ENCODE measurements at regions not wholly inside any gene's neighbourhood (a gene's known extent, or its start where the extent isn't known, plus 50 kb on each side); places are given as distances from the start of the nearest gene placed in this dataset.

DNA sequence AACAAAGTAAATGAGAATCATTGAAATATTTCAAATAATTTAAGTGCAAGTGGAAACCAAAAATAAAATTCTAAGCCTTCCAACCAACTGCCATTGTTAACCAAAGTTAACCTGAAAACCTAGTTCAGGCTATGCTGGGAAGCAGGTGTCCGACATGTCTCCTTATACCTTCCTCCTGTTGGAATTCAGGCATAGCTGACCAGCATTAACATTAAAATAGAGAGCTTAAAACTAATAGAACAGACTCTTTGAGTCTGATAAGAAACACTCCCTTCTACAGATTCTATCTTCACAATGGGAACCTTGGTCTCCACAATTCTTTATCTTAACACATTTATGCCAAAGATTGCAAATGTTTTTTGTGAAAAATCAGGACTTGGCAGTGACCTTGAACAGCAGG is 1004.9 kb upstream of the NRXN1 start:
- Histone ChIP-seq H3K4me2 (ENCODE audit: control insufficient read depth, extremely low read depth, insufficient read depth, low read depth, low read length) (no peak overlapping the region), H4K20me1 (ENCODE audit: control insufficient read depth, extremely low read depth, insufficient read depth, low read length) (no peaks in the 10 kb centered on the region), H3K9me1 (ENCODE audit: control insufficient read depth, extremely low read depth, insufficient read depth, low read length) (no peaks in the 10 kb centered on the region), H3K9me3 (ENCODE audit: control insufficient read depth, low read depth, low read length) (no peaks in the 10 kb centered on the region), H3K27ac (ENCODE audit: control insufficient read depth, insufficient read depth, low read length) (no peak overlapping the region), H3K36me3 (ENCODE audit: control insufficient read depth in 2 of 2, extremely low read depth in 1 of 2, insufficient read depth in 2 of 2, low read length in 2 of 2) (no peaks in the 10 kb centered on the region), H3K9ac (ENCODE audit: control insufficient read depth, extremely low read depth, insufficient read depth, low read length) (no peak overlapping the region), H2AFZ (ENCODE audit: control insufficient read depth, low read length) (no peak overlapping the region), H3K27me3 (ENCODE audit: control insufficient read depth, extremely low read depth, insufficient read depth, low read length) (no peaks in the 10 kb centered on the region), H3K4me1 (ENCODE audit: control insufficient read depth, extremely low read depth, insufficient read depth, low read length) (no peaks in the 10 kb centered on the region), H3K4me3 (ENCODE audit: control insufficient read depth in 2 of 3, extremely low read depth in 1 of 3, insufficient read depth in 2 of 3, low read depth in 1 of 3, low read length in 3 of 3) (no peak overlapping the region), H3K79me2 (ENCODE audit: control insufficient read depth, insufficient read depth, low read length) (no peaks in the 10 kb centered on the region)
- no peak for DNase-seq (ENCODE audit: low read depth, low spot score)
- dilution Hi-C loops (cut with MboI; ENCODE audit: extremely low pct_ligation_motif_present, low sequenced_read_pairs) = no loop called here
- TF ChIP-seq, protein P1, sequence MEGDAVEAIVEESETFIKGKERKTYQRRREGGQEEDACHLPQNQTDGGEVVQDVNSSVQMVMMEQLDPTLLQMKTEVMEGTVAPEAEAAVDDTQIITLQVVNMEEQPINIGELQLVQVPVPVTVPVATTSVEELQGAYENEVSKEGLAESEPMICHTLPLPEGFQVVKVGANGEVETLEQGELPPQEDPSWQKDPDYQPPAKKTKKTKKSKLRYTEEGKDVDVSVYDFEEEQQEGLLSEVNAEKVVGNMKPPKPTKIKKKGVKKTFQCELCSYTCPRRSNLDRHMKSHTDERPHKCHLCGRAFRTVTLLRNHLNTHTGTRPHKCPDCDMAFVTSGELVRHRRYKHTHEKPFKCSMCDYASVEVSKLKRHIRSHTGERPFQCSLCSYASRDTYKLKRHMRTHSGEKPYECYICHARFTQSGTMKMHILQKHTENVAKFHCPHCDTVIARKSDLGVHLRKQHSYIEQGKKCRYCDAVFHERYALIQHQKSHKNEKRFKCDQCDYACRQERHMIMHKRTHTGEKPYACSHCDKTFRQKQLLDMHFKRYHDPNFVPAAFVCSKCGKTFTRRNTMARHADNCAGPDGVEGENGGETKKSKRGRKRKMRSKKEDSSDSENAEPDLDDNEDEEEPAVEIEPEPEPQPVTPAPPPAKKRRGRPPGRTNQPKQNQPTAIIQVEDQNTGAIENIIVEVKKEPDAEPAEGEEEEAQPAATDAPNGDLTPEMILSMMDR (optimal IDR thresholded peaks at IDR 0.05 in 1 of 3, IDR thresholded peaks at IDR 0.05 in 1 of 3, conservative IDR thresholded peaks at IDR 0.05 in 1 of 3; ENCODE audit: extremely low read depth in 1 of 3, insufficient read depth in 2 of 3, low read length in 3 of 3) = no peak
- no peak for TF ChIP-seq EZH2 (IDR thresholded peaks at IDR 0.05; ENCODE audit: low read length)
- FAIRE-seq = no peak

DNA sequence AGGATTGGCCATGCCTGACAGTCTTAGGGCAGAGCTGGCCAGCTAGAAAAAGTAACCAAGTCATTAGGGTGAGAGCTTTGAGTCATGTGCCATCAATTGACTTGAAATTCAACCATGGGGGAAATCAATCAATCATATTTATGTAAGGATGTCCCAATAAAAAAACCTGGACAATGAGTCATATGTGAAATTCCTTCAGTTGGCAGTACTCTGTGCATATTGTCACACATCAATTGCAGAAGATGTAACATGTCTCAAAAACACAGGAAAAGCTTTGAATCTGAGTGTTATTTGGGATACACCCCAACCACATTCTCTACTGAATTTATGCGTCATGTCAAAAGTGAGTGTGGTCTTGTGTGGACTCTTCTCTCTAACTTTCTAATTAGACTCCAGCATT is 1004.1 kb upstream of the NRXN1 start:
- FAIRE-seq (no peak), DNase-seq (ENCODE audit: low read depth, low spot score) (no peak)
- Histone ChIP-seq H3K4me1 (ENCODE audit: control insufficient read depth, extremely low read depth, insufficient read depth, low read length) (no peaks in the 10 kb centered on the region), H3K9ac (ENCODE audit: control insufficient read depth, extremely low read depth, insufficient read depth, low read length) (no peak overlapping the region), H3K9me3 (ENCODE audit: control insufficient read depth, low read depth, low read length) (no peaks in the 10 kb centered on the region), H4K20me1 (ENCODE audit: control insufficient read depth, extremely low read depth, insufficient read depth, low read length) (no peaks in the 10 kb centered on the region), H3K36me3 (ENCODE audit: control insufficient read depth in 2 of 2, extremely low read depth in 1 of 2, insufficient read depth in 2 of 2, low read length in 2 of 2) (no peaks in the 10 kb centered on the region), H2AFZ (ENCODE audit: control insufficient read depth, low read length) (no peak overlapping the region), H3K4me3 (ENCODE audit: control insufficient read depth in 2 of 3, extremely low read depth in 1 of 3, insufficient read depth in 2 of 3, low read depth in 1 of 3, low read length in 3 of 3) (no peak overlapping the region), H3K4me2 (ENCODE audit: control insufficient read depth, extremely low read depth, insufficient read depth, low read depth, low read length) (no peak overlapping the region), H3K27ac (ENCODE audit: control insufficient read depth, insufficient read depth, low read length) (no peak overlapping the region), H3K79me2 (ENCODE audit: control insufficient read depth, insufficient read depth, low read length) (no peaks in the 10 kb centered on the region), H3K9me1 (ENCODE audit: control insufficient read depth, extremely low read depth, insufficient read depth, low read length) (no peaks in the 10 kb centered on the region), H3K27me3 (ENCODE audit: control insufficient read depth, extremely low read depth, insufficient read depth, low read length) (no peaks in the 10 kb centered on the region)
- TF ChIP-seq, protein P1 (optimal IDR thresholded peaks at IDR 0.05 in 1 of 3, IDR thresholded peaks at IDR 0.05 in 1 of 3, conservative IDR thresholded peaks at IDR 0.05 in 1 of 3; ENCODE audit: extremely low read depth in 1 of 3, insufficient read depth in 2 of 3, low read length in 3 of 3) = no peak
- TF ChIP-seq EZH2 (IDR thresholded peaks at IDR 0.05; ENCODE audit: low read length) = no peak
- dilution Hi-C loops (cut with MboI; ENCODE audit: extremely low pct_ligation_motif_present, low sequenced_read_pairs) = no loop called here
